WTC11 (cell line): ENCODE measurements at regions not wholly inside any gene's neighbourhood (a gene's known extent, or its start where the extent isn't known, plus 50 kb on each side); places are given as distances from the start of the nearest gene placed in this dataset.

Experiments
- ATAC-seq: fragments of 200-7000 bp; cut with Tn5 transposase; 2 replicates; pipeline ENCODE4 v1.10.0; 2021; ENCODE audit warnings: mild to moderate bottlenecking, moderate library complexity
- CTCF ChIA-PET: fragments of 300-600 bp; sonication (Branson Sonifier 250); formaldehyde crosslinking; loops from one replicate; lab custom pipeline; 2021; ENCODE audit warnings: antibody characterized with exemption; lab: Charles Lee
- POLR2A ChIA-PET: fragments of 350-600 bp; sonication (Branson Sonifier 250); formaldehyde crosslinking; loops from one replicate; lab custom pipeline; 2021; ENCODE audit warnings: antibody characterized with exemption; lab: Charles Lee
- DNase-seq: peaks from one replicate; pipeline ENCODE4 v3.0.0; 2021; ENCODE audit warnings: low spot score
- H3K27ac Mint-ChIP-seq: 2 replicates; pipeline ENCODE4 v1.8.0; 2021; ENCODE audit warnings: mixed read lengths
- H3K27me3 Mint-ChIP-seq: 2 replicates; pipeline ENCODE4 v1.8.0; 2021; ENCODE audit warnings: low read depth, mild to moderate bottlenecking, moderate library complexity, mixed read lengths
- H3K36me3 Mint-ChIP-seq: 2 replicates; pipeline ENCODE4 v1.8.0; 2021; ENCODE audit warnings: mixed read lengths
- H3K4me1 Mint-ChIP-seq: 2 replicates; pipeline ENCODE4 v1.8.0; 2022; ENCODE audit warnings: mixed read lengths
- H3K4me3 Mint-ChIP-seq: 2 replicates; pipeline ENCODE4 v1.8.0; 2021; ENCODE audit warnings: mild to moderate bottlenecking, moderate library complexity, mixed read lengths
- H3K9me3 Mint-ChIP-seq: 2 replicates; pipeline ENCODE4 v1.8.0; 2021; ENCODE audit warnings: mixed read lengths
- AR ChIP-seq: fragments of 250-450 bp; sonication (Bioruptor Pico); IDR thresholded peaks from 2 replicates; pipeline ENCODE4 v1.9.0; 2021; ENCODE audit warnings: mild to moderate bottlenecking
- ATF1 ChIP-seq: sonication (generic); formaldehyde crosslinking; IDR thresholded peaks from 2 replicates; pipeline ENCODE4 v1.8.1; 2023; ENCODE audit warnings: mild to moderate bottlenecking, moderate library complexity, missing genetic modification reagents
- ATF2 ChIP-seq: sonication (generic); formaldehyde crosslinking; IDR thresholded peaks from 2 replicates; pipeline ENCODE4 v1.8.1; 2022; ENCODE audit warnings: low read depth, missing genetic modification reagents, borderline replicate concordance
- CDX4 ChIP-seq: fragments of 250-450 bp; sonication (Bioruptor Pico); IDR thresholded peaks from 2 replicates; pipeline ENCODE4 v1.9.0; 2021; ENCODE audit warnings: moderate library complexity, mild to moderate bottlenecking, inconsistent platforms, borderline replicate concordance
- ESRRA ChIP-seq: sonication (generic); formaldehyde crosslinking; IDR thresholded peaks from 2 replicates; pipeline ENCODE4 v1.8.1; 2022; ENCODE audit warnings: mild to moderate bottlenecking, missing genetic modification reagents, borderline replicate concordance
- JUN ChIP-seq: sonication (generic); formaldehyde crosslinking; IDR thresholded peaks from 2 replicates; pipeline ENCODE4 v1.8.0; 2023; ENCODE audit warnings: mild to moderate bottlenecking, missing genetic modification reagents
- MXD4 ChIP-seq: fragments of 250-450 bp; sonication (Bioruptor Pico); IDR thresholded peaks from 2 replicates; pipeline ENCODE4 v1.8.0; 2021; ENCODE audit warnings: mild to moderate bottlenecking, moderate library complexity, borderline replicate concordance
- PRRX2 ChIP-seq: fragments of 250-450 bp; sonication (Bioruptor Pico); IDR thresholded peaks from 2 replicates; pipeline ENCODE4 v1.8.0; 2021; ENCODE audit warnings: mild to moderate bottlenecking
- RELA ChIP-seq: sonication (generic); formaldehyde crosslinking; IDR thresholded peaks from 2 replicates; pipeline ENCODE4 v1.8.1; 2022; ENCODE audit warnings: missing genetic modification reagents, mild to moderate bottlenecking, borderline replicate concordance
- SMAD4 ChIP-seq: sonication (generic); formaldehyde crosslinking; IDR thresholded peaks from 2 replicates; pipeline ENCODE4 v1.8.0; 2022; ENCODE audit warnings: mild to moderate bottlenecking, missing genetic modification reagents
- TCF7 ChIP-seq: sonication (generic); formaldehyde crosslinking; IDR thresholded peaks from 2 replicates; pipeline ENCODE4 v1.8.0; 2022; ENCODE audit warnings: mild to moderate bottlenecking, low read depth, missing genetic modification reagents, moderate library complexity
- ZNF232 ChIP-seq: sonication (generic); formaldehyde crosslinking; IDR thresholded peaks from 2 replicates; pipeline ENCODE4 v1.8.0; 2022; ENCODE audit warnings: mild to moderate bottlenecking, missing genetic modification reagents
- ZNF317 ChIP-seq: sonication (generic); formaldehyde crosslinking; IDR thresholded peaks from 2 replicates; pipeline ENCODE4 v1.8.1; 2023; ENCODE audit warnings: low read depth, mild to moderate bottlenecking, moderate library complexity, missing genetic modification reagents, borderline replicate concordance
- TF ChIP-seq, protein P1 (sequence below): fragments of 250-450 bp; sonication (Bioruptor Pico); IDR thresholded peaks from 2 replicates; pipeline ENCODE4 v1.8.0; 2021; ENCODE audit warnings: mild to moderate bottlenecking
- TF ChIP-seq, protein P2 (sequence below): sonication (generic); formaldehyde crosslinking; conservative IDR thresholded peaks from 2 replicates; pipeline ENCODE4 v1.8.1; 2023; ENCODE audit warnings: mild to moderate bottlenecking, low read depth, missing genetic modification reagents, moderate library complexity
- TF ChIP-seq, protein P3 (sequence below): sonication (generic); formaldehyde crosslinking; IDR thresholded peaks from 2 replicates; pipeline ENCODE4 v1.8.1; 2023; ENCODE audit warnings: mild to moderate bottlenecking, moderate library complexity, missing genetic modification reagents

- TF ChIP-seq, protein P1, sequence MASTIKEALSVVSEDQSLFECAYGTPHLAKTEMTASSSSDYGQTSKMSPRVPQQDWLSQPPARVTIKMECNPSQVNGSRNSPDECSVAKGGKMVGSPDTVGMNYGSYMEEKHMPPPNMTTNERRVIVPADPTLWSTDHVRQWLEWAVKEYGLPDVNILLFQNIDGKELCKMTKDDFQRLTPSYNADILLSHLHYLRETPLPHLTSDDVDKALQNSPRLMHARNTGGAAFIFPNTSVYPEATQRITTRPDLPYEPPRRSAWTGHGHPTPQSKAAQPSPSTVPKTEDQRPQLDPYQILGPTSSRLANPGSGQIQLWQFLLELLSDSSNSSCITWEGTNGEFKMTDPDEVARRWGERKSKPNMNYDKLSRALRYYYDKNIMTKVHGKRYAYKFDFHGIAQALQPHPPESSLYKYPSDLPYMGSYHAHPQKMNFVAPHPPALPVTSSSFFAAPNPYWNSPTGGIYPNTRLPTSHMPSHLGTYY (CRISPR knock-in tag) = no peak
- no peak for TF ChIP-seq SMAD4
- TF ChIP-seq ZNF232 = no peak
- no peak for TF ChIP-seq AR
- TF ChIP-seq RELA (CRISPR knock-in tag) = no peak
- TF ChIP-seq, all 79 proteins: peak for 0
Observed at GRCh38 chr5:154618696-154619095, 136.5 kb upstream of the LARP1 start (continued).

- Mint-ChIP-seq H3K27ac (no peak overlapping the region), H3K4me3 (no peak overlapping the region), H3K4me1 (peaks cover 7% of the 10 kb centered on the region), H3K9me3 (peaks cover 3% of the 10 kb centered on the region; the same call in 1 of the 2 replicates)
- DNase-seq = no peak
- no peak for ATAC-seq
- no peak for TF ChIP-seq PRRX2 (CRISPR knock-in tag)
- TF ChIP-seq, protein P2, sequence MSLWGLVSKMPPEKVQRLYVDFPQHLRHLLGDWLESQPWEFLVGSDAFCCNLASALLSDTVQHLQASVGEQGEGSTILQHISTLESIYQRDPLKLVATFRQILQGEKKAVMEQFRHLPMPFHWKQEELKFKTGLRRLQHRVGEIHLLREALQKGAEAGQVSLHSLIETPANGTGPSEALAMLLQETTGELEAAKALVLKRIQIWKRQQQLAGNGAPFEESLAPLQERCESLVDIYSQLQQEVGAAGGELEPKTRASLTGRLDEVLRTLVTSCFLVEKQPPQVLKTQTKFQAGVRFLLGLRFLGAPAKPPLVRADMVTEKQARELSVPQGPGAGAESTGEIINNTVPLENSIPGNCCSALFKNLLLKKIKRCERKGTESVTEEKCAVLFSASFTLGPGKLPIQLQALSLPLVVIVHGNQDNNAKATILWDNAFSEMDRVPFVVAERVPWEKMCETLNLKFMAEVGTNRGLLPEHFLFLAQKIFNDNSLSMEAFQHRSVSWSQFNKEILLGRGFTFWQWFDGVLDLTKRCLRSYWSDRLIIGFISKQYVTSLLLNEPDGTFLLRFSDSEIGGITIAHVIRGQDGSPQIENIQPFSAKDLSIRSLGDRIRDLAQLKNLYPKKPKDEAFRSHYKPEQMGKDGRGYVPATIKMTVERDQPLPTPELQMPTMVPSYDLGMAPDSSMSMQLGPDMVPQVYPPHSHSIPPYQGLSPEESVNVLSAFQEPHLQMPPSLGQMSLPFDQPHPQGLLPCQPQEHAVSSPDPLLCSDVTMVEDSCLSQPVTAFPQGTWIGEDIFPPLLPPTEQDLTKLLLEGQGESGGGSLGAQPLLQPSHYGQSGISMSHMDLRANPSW (CRISPR knock-in tag) = no peak
- TF ChIP-seq ATF1 = no peak
- TF ChIP-seq MXD4 (CRISPR knock-in tag) = no peak
- no peak for TF ChIP-seq SMAD4
- no peak for TF ChIP-seq AR
- TF ChIP-seq ATF2 (CRISPR knock-in tag) = no peak
- TF ChIP-seq, protein P1 (CRISPR knock-in tag) = no peak
- TF ChIP-seq, protein P3, sequence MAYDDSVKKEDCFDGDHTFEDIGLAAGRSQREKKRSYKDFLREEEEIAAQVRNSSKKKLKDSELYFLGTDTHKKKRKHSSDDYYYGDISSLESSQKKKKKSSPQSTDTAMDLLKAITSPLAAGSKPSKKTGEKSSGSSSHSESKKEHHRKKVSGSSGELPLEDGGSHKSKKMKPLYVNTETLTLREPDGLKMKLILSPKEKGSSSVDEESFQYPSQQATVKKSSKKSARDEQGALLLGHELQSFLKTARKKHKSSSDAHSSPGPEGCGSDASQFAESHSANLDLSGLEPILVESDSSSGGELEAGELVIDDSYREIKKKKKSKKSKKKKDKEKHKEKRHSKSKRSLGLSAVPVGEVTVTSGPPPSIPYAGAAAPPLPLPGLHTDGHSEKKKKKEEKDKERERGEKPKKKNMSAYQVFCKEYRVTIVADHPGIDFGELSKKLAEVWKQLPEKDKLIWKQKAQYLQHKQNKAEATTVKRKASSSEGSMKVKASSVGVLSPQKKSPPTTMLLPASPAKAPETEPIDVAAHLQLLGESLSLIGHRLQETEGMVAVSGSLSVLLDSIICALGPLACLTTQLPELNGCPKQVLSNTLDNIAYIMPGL = no peak
- no peak for TF ChIP-seq CDX4
- TF ChIP-seq TCF7 (CRISPR knock-in tag) = no peak
- TF ChIP-seq JUN (CRISPR knock-in tag) = no peak
- TF ChIP-seq ESRRA (CRISPR knock-in tag) = no peak
- TF ChIP-seq ZNF317 (CRISPR knock-in tag) = no peak
- TF ChIP-seq, all 79 proteins: peak for 0
- peaks cover 60% of the 10 kb centered on the region for H3K27me3 Mint-ChIP-seq
- no peaks in the 10 kb centered on the region for H3K36me3 Mint-ChIP-seq
- ChIA-PET POLR2A (no interaction called here), CTCF (interaction anchor here (2.5 kb wide), 1 partner anchor 93 kb away, joined by 10 read pairs; no protein-coding TSS in a partner anchor)
Observed at GRCh38 chr5:154614595-154614994, 136.6 kb upstream of the HAND1 start.
